Esophagus squamous epithelium (tissue), 4 donors: ENCODE measurements at regions not wholly inside any gene's neighbourhood (a gene's known extent, or its start where the extent isn't known, plus 50 kb on each side); places are given as distances from the start of the nearest gene placed in this dataset.

ENCODE experiments used
- POLR2A ChIP-seq, 4 donors: fragments of 450-650 bp; IDR thresholded peaks; one replicate each; pipeline ENCODE4 v1.6.1; 2017; ENCODE audit warnings: antibody characterized with exemption in 4 of 4, mild to moderate bottlenecking in 4 of 4, moderate library complexity in 3 of 4
- TF ChIP-seq, protein P1 (sequence below), 6 experiments: fragments of 450-650 bp in 4 of 6; fragments of 200-600 bp in 2 of 6; sonication (generic) in 2 of 6; IDR thresholded peaks; one replicate each; pipeline ENCODE4 v1.5.1; 2016 to 2019; ENCODE audit warnings: antibody characterized with exemption in 6 of 6, mild to moderate bottlenecking in 4 of 6, moderate library complexity in 4 of 6

DNA sequence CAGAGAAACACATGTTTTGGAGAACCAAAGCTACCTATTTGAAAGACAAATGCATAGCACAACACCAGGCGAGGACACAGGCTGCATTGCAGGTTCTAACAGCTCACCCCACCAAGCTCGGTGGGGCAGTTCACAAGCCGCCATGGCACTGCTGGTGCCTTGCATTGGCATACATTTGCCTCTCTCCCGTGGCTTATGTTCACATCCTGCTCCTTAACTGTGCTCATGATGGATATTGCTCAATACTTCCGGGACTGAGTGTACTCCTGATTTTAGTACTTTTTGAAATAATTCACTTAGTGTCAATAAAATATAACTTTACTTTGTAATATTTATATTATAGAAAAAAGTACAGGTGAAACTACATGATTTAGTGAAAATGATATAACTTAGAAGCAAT, 1187.4 kb upstream of the NCAM2 start:
- no peak for TF ChIP-seq POLR2A (IDR thresholded peaks at IDR 0.05)
- TF ChIP-seq, protein P1, sequence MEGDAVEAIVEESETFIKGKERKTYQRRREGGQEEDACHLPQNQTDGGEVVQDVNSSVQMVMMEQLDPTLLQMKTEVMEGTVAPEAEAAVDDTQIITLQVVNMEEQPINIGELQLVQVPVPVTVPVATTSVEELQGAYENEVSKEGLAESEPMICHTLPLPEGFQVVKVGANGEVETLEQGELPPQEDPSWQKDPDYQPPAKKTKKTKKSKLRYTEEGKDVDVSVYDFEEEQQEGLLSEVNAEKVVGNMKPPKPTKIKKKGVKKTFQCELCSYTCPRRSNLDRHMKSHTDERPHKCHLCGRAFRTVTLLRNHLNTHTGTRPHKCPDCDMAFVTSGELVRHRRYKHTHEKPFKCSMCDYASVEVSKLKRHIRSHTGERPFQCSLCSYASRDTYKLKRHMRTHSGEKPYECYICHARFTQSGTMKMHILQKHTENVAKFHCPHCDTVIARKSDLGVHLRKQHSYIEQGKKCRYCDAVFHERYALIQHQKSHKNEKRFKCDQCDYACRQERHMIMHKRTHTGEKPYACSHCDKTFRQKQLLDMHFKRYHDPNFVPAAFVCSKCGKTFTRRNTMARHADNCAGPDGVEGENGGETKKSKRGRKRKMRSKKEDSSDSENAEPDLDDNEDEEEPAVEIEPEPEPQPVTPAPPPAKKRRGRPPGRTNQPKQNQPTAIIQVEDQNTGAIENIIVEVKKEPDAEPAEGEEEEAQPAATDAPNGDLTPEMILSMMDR (IDR thresholded peaks at IDR 0.05) = no peak
